ENCODE measurements at regions not wholly inside any gene's neighbourhood (a gene's known extent, or its start where the extent isn't known, plus 50 kb on each side); places are given as distances from the start of the nearest gene placed in this dataset.

GRCh38 chr9:7944572-7944971, 145.0 kb upstream of the DMAC1 start:
- DNase-seq (ENCODE audit: low spot score): no peak

DNA sequence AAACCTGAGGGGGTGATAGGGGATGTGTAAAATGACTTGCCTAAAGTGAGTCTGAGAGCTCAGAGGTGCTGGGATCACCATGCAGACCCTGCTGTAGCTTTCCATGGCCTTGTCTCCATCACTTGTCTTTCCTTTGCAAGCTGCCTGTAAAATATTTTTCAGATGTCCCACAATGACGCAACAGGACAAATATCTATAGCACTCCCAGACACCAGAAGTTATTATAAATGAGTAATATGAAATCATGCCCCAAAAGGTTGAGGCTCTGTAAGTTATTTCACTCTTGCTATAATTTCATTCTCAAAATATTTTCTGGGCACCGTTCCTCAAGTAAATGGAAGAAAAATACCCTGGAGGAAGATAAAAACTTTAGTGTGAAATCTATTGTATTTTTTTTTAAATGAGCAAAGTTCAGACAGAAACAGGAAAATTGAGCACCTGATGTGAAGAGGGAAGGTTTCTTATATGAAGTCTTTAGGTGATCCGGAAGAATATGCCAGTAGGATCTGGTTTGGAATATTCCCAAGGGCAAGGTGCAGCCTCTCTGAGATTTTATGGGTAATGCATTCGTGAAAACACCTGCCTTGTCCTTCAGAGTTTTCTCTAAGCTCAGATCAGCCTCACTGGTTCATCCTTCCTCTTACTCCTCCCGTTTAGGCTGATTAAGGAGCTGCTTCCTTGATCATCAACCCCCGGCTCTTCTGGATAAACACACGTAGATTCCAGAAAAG, 138.3 kb upstream of the DMAC1 start:
- DNase-seq (ENCODE audit: low spot score): no peak

DNA sequence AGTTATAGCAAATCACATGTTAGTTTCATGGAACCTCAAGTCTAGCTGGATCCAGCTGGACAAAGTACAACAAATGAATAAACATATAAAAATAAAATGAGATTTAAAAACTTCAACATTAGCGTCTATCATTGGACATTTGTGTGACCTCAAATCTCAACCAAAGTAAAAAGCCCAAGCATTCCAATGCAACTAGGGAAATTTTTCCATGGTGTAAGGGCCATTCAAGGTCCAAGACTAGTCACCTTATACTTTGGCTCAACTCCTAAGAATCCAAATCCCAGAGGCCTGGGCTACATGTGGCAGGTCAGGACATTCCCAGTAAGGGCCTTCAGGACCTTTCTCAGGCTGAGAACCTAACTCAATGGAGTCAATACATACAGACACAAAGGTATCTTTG, 137.4 kb upstream of the DMAC1 start:
- no peak for DNase-seq (ENCODE audit: low spot score)

- no peak for DNase-seq (ENCODE audit: low spot score)
Measured at GRCh38 chr9:7936163-7936562, 136.6 kb upstream of the DMAC1 start.

- no peak for DNase-seq (ENCODE audit: low spot score)
Measured at GRCh38 chr9:7935681-7936080, 136.1 kb upstream of the DMAC1 start.

- DNase-seq (ENCODE audit: low spot score): no peak
Measured at GRCh38 chr9:7932767-7933166, 133.2 kb upstream of the DMAC1 start.

DNA sequence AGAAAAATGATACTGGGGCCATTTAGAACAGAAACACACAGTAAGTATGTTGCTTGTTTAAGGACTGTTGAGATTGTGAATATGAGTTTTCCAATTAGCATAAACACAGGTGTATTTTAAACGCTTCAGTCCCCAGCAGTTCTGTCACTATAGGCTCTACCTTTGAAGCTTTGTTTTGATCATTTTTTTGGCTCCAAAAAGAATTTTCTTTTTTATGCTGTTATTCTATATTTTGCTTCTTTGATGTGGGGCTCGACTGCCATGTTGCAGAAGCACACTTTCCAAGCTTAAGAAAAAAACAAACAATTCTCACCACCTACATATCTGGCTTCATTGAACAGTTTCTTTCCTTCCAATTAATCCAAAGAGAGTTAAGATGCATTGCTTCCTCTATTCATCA, 131.0 kb upstream of the DMAC1 start:
- no peak for DNase-seq (ENCODE audit: low spot score)

- no peak for DNase-seq (ENCODE audit: low spot score)
Measured at GRCh38 chr9:7921545-7922197, 122.1 kb upstream of the DMAC1 start.

DNA sequence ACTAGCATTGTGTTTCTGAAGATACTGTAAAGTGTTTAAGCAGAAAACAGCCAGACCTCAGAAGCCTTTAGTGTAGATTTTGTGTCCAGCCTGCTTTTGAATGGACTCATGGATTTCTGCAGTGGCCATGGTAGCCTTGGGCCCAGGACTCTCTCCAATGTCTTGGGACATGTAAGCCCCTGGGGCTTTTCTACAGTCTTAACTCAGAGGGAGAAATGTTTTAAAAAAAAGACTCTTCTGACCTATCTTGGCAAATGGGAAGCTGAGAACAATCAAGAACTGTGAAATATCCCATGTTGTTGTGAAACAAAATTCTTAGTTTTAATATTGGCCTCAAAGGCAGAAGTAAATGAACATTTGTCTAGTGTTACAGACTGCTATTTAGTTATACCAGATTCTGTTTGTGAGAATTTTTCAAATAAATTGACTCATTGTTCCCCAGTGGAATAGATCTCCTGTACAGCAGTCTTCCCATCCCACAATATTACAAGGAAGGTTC, 112.5 kb upstream of the DMAC1 start:
- DNase-seq (ENCODE audit: low spot score): no peak

- DNase-seq (ENCODE audit: low spot score): peak; percentile 59
Measured at GRCh38 chr9:7910426-7911020, 110.9 kb upstream of the DMAC1 start.

DNA sequence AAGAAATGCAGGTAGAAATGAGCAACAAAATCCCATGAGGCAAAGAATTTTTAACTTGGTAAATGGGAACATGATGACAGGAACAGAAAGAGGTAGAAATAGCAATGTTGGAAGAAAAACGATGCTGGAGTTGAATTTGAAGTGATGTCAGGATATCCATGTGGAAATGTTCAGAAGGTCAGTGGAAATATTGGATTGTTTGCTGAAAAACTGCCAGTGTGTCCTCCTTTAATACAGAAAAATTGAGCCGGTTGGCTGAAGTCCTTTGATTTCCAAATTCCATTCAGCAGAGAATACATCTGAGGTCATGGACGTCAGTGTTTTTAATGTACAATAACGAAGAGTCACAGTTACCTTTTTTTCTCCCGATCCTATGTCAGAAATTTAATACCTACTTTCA, 110.0 kb upstream of the DMAC1 start:
- no peak for DNase-seq (ENCODE audit: low spot score)

DNA sequence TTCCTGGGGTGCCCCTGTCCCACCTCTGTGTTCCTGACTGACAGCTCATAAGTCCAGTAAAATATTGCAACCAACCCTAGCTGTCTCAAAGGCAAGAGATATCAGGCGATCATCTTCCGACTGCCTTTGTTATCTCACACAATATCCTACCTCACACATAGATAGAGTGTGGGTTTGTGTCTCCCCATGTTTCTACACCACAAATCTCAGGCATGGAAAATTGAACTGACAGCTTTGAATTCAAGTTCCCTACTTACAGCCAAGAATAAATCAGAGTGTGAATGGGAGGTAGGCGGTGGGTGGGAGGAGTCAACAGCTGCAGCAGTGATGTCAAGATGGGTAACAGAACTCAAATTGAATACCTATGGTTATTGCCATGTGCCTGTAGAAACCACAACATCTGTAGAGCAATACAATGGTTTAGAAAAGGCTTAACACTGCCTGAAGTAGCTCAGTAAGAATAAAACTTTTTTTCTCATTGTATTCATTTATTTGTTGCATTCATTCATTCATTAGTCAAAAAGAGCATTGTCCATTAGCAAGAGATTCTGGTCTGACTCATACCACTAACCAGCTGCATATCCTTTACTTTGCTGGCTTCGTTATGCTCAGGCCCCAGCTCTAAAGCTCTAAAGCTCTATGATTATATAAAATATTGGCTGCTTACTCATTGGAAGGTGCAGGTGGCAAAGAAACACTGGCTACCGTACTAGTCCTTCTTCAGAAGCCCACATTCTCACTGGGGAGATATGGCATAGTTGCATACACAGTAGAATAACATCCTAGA, 108.2 kb upstream of the DMAC1 start:
- DNase-seq (ENCODE audit: low spot score): peak; percentile 22

DNA sequence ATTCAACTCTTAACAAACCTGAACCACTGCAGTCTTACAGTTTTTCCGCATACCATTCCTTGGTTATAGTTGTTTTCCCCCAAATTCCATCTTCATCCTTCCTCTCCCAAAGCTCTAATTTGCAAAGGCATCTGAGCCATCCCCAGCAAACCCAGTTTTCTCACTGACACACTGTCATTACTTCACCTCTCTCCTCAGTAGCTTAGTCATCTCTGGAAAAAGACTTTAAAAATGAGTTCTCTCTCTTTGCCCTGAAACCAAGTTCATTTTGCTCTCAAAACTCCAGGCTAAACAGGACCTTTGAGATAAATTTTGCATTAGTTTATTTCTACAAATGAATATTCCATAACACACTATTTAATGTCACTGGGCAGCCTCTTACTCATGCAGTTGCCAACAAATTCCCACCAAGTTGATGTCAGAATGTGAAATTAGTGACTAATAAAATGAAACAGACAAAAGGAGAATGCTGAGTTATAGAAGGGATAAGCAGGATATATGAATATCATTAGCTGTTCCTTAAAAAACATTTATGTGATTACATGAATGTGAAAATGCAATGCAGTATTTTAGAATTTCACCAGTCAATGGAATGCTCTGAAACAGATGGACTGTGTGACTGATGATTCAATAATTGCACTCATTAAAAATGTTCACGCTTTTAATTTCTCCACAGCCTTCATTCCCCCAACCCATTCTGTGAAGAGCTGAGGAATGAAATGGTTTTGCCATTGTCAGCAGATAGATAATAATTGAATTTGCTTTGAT, 107.4 kb upstream of the DMAC1 start:
- DNase-seq (ENCODE audit: low spot score): no peak

DNA sequence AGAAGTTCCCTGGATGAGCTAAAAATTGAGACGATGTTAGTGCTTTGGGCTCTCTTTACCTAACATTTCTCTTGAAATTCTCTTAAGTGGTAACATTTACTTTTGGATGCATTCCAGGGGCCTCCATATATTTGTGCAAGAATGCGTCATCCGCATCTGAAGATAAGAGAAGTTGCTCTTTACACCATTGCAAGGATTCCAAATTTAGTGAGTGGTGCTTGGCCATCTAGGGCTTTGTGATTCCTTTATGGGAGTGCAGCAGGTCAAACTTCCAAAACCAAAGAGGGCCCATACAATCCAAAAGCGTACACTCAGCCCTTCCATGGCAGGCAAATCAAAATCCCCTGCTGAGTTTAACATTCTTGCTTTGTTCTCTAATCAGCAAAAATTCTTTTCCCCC, 102.0 kb upstream of the DMAC1 start:
- DNase-seq (ENCODE audit: low spot score): no peak

DNA sequence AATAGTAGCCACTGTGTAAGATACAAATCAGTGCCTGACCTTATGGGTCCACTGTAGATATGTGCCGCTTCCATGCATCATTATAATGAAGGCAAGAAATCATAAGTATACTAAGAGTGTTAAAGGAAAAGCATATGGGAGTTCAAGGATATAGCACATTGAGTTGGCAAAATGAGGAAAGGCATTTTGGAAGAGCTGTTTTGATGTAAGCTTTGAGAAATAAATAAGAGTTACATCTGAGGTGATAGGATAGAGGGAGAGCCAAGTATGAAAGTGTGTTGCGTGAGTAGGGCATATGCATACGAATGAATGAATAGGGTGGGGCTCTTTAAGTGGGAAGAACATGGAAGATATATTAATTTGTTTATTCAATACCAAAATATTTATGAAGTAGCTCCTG, 101.0 kb upstream of the DMAC1 start:
- no peak for DNase-seq (ENCODE audit: low spot score)

DNA sequence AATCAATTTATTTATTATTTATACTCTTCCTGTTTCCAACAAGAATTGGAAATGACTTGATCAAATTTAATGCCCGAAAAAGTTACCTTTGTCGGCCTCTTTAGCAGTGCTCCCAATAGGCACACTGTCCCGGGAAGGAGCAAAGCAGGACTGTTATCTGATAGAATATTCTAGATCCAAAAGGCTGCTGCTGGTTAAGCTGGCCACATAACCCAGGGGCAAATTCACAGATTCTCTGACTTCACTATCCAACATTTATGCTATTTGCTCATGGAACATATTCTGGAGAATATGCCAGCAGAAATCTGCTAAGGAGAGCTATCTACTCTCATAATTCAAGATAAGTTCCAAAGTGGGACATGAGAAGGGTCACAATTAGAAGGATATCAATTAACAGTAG, 100.2 kb upstream of the DMAC1 start:
- DNase-seq (ENCODE audit: low spot score): no peak

GRCh38 chr9:7894231-7894630, 94.7 kb upstream of the DMAC1 start:
- DNase-seq (ENCODE audit: low spot score): no peak

GRCh38 chr9:7892975-7893374, 93.4 kb upstream of the DMAC1 start:
- no peak for DNase-seq (ENCODE audit: low spot score)

DNA sequence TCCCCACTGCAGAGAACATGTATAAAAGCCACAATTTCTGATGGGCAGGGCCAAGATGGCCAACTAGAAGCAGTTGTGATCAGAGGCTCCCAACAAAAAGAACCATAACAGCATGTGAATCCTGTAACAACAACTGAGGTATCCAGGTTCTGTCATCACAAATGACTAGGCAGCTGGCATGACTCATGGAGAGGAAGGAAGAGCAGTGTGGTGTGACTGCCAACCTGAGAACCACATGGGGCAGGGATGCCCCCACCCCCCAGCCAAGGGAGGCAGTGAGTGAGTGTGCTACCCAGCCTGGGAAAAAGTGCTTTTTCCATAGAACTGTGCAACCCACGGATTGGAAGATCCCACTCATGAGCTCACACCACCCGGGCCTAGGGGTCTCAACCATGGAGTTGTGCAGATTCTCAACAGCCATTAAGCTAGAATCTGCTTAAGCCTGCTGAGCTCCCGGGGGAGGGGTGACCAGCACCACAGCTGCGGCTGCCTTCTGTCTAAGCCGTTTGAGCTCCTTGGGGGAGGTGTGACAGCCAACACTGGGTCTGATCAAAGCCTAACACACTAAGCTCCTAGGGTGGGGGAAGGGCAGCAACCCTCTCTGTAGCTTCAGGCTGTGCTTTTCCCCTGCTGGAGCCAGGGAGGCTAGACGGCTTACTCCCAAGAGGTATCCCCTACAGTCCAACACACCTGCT, 80.1 kb upstream of the DMAC1 start:
- no peak for DNase-seq (ENCODE audit: low spot score)

DNA sequence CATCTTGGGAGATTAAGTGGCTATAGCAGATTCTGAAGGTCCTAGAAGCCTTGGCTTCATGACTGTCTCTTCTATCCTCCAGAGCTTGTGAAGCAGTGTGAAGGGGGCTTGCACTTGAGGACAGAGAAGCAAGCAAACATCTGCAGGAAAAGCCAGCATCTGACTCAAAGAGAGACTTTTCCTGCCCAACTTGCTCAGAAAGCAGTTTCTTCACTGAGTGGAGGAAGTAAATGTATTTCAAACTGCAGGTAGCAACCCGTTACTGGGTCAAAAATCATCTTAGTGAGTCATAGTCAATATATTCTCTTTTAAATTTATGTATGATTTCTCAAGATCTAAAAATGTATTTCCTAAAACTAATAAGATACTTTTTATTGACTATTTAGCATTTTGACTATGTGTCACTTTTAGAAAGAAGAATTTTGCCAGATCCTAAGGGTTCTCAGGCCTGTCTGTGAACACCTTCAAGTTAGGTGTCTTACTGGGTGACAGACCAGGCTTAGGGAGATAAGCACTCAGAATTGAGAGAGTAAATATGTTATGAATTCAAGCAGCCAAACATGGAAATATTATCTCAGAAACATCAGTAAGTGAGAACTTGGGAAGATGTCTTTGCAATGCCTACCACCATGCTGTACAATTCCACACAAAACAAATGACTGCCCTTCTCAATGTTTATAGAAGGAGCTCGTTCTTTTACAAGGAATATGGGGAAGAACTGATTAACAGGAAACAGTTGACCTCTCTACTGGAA, 72.6 kb upstream of the DMAC1 start:
- no peak for DNase-seq (ENCODE audit: low spot score)

Data from Ammon's horn (tissue), 1 donor.